SK-N-SH treated with all-trans-retinoic acid at 6 μM for 48 hours (cell line): ENCODE measurements at regions not wholly inside any gene's neighbourhood (a gene's known extent, or its start where the extent isn't known, plus 50 kb on each side); places are given as distances from the start of the nearest gene placed in this dataset.

Experiments used
- ARNTL ChIP-seq: fragments of 450-650 bp; formaldehyde crosslinking; IDR thresholded peaks from 2 replicates; pipeline ENCODE4 v1.5.0; 2020; ENCODE audit warnings: low read depth, mild to moderate bottlenecking, moderate library complexity, borderline replicate concordance
- GLIS3 ChIP-seq: fragments of 250-450 bp; sonication (Bioruptor Pico); IDR thresholded peaks from 2 replicates; pipeline ENCODE4 v1.5.0; 2020; ENCODE audit warnings: mild to moderate bottlenecking, moderate library complexity
- PATZ1 ChIP-seq: fragments of 250-450 bp; sonication (Bioruptor Pico); IDR thresholded peaks from 2 replicates; pipeline ENCODE4 v1.8.0; 2020; ENCODE audit warnings: mild to moderate bottlenecking, moderate library complexity, borderline replicate concordance
- POU6F1 ChIP-seq: fragments of 250-450 bp; sonication (Bioruptor Pico); IDR thresholded peaks from 2 replicates; pipeline ENCODE4 v1.8.0; 2021; ENCODE audit warnings: low read depth, mild to moderate bottlenecking, moderate library complexity, borderline replicate concordance
- ZFP30 ChIP-seq: fragments of 450-650 bp; formaldehyde crosslinking; IDR thresholded peaks from 2 replicates; pipeline ENCODE4 v1.5.0; 2022; ENCODE audit warnings: mild to moderate bottlenecking, moderate library complexity

- TF ChIP-seq POU6F1 (CRISPR knock-in tag) (no peak), PATZ1 (CRISPR knock-in tag) (no peak), GLIS3 (CRISPR knock-in tag) (no peak), ARNTL (CRISPR knock-in tag) (no peak), ZFP30 (no peak)
Measured at GRCh38 chr2:237150831-237151375, 65.2 kb downstream of the COPS8 start.
